ENCODE measurements at regions not wholly inside any gene's neighbourhood (a gene's known extent, or its start where the extent isn't known, plus 50 kb on each side); places are given as distances from the start of the nearest gene placed in this dataset.

- no peak for DNase-seq (ENCODE audit: extremely low read depth, insufficient read length)
- no peaks in the 10 kb centered on the region for H3K27me3 ChIP-seq (replicated peaks; ENCODE audit: control insufficient read depth, insufficient read depth, low read length)
- no peak for TF ChIP-seq CTCF (IDR thresholded peaks at IDR 0.05; ENCODE audit: insufficient read depth, low read length, poor library complexity, severe bottlenecking)
- no peak overlapping the region for H3K4me3 ChIP-seq (replicated peaks; ENCODE audit: low read depth, low read length)
- no peaks in the 10 kb centered on the region for H3K36me3 ChIP-seq (ENCODE audit: control insufficient read depth, insufficient read depth, low read length)
Observed at GRCh38 chr18:30566877-30567276, 475.7 kb downstream of the DSC3 start.

- no peak for DNase-seq (ENCODE audit: extremely low read depth, insufficient read length)
- Histone ChIP-seq H3K4me3 (replicated peaks; ENCODE audit: low read depth, low read length) (no peak overlapping the region), H3K36me3 (ENCODE audit: control insufficient read depth, insufficient read depth, low read length) (no peaks in the 10 kb centered on the region), H3K27me3 (replicated peaks; ENCODE audit: control insufficient read depth, insufficient read depth, low read length) (no peaks in the 10 kb centered on the region)
- no peak for TF ChIP-seq CTCF (IDR thresholded peaks at IDR 0.05; ENCODE audit: insufficient read depth, low read length, poor library complexity, severe bottlenecking)
Observed at GRCh38 chr18:30562231-30562630, 480.3 kb downstream of the DSC3 start.

GRCh38 chr18:30556112-30556511, 486.4 kb downstream of the DSC3 start:
- no peak overlapping the region for H3K4me3 ChIP-seq (replicated peaks; ENCODE audit: low read depth, low read length)
- DNase-seq (ENCODE audit: extremely low read depth, insufficient read length): no peak
- H3K36me3 ChIP-seq (ENCODE audit: control insufficient read depth, insufficient read depth, low read length): no peaks in the 10 kb centered on the region
- H3K27me3 ChIP-seq (replicated peaks; ENCODE audit: control insufficient read depth, insufficient read depth, low read length): no peaks in the 10 kb centered on the region
- no peak for TF ChIP-seq CTCF (IDR thresholded peaks at IDR 0.05; ENCODE audit: insufficient read depth, low read length, poor library complexity, severe bottlenecking)

GRCh38 chr18:30545393-30545792, 497.1 kb downstream of the DSC3 start:
- Histone ChIP-seq H3K36me3 (ENCODE audit: control insufficient read depth, insufficient read depth, low read length) (no peaks in the 10 kb centered on the region), H3K27me3 (replicated peaks; ENCODE audit: control insufficient read depth, insufficient read depth, low read length) (no peaks in the 10 kb centered on the region), H3K4me3 (replicated peaks; ENCODE audit: low read depth, low read length) (no peak overlapping the region)
- TF ChIP-seq CTCF (IDR thresholded peaks at IDR 0.05; ENCODE audit: insufficient read depth, low read length, poor library complexity, severe bottlenecking): no peak
- DNase-seq (ENCODE audit: extremely low read depth, insufficient read length): no peak

GRCh38 chr18:30544141-30544540, 498.4 kb downstream of the DSC3 start:
- H3K4me3 ChIP-seq (replicated peaks; ENCODE audit: low read depth, low read length): no peak overlapping the region
- no peaks in the 10 kb centered on the region for H3K27me3 ChIP-seq (replicated peaks; ENCODE audit: control insufficient read depth, insufficient read depth, low read length)
- DNase-seq (ENCODE audit: extremely low read depth, insufficient read length): no peak
- H3K36me3 ChIP-seq (ENCODE audit: control insufficient read depth, insufficient read depth, low read length): no peaks in the 10 kb centered on the region
- no peak for TF ChIP-seq CTCF (IDR thresholded peaks at IDR 0.05; ENCODE audit: insufficient read depth, low read length, poor library complexity, severe bottlenecking)

- H3K27me3 ChIP-seq (replicated peaks; ENCODE audit: control insufficient read depth, insufficient read depth, low read length): no peaks in the 10 kb centered on the region
- H3K36me3 ChIP-seq (ENCODE audit: control insufficient read depth, insufficient read depth, low read length): no peaks in the 10 kb centered on the region
- no peak for DNase-seq (ENCODE audit: extremely low read depth, insufficient read length)
- H3K4me3 ChIP-seq (replicated peaks; ENCODE audit: low read depth, low read length): no peak overlapping the region
- no peak for TF ChIP-seq CTCF (IDR thresholded peaks at IDR 0.05; ENCODE audit: insufficient read depth, low read length, poor library complexity, severe bottlenecking)
Observed at GRCh38 chr18:30533716-30534115, 508.8 kb downstream of the DSC3 start.
